IPS-15b (cell line): ENCODE measurements at regions not wholly inside any gene's neighbourhood (a gene's known extent, or its start where the extent isn't known, plus 50 kb on each side); places are given as distances from the start of the nearest gene placed in this dataset.
"Not testable (repeated sequence)": the region's sequence is repeated elsewhere in the genome, so short reads cannot be mapped to it uniquely, and the experiment has no call there.

Experiments used
- H3K27me3 ChIP-seq: one replicate; pipeline ENCODE4 v1.6.1; 2013; ENCODE audit warnings: low read length; ENCODE audit not compliant: control insufficient read depth, insufficient read depth
- H3K36me3 ChIP-seq: one replicate; pipeline ENCODE4 v1.6.1; 2013; ENCODE audit warnings: low read length; ENCODE audit not compliant: control insufficient read depth, insufficient read depth
- H3K4me1 ChIP-seq: one replicate; pipeline ENCODE4 v1.6.1; 2013; ENCODE audit warnings: mild to moderate bottlenecking, low read length; ENCODE audit not compliant: control insufficient read depth, insufficient read depth
- H3K4me3 ChIP-seq: one replicate; pipeline ENCODE4 v1.5.1; 2013; ENCODE audit warnings: low read depth, low read length
- H3K9ac ChIP-seq: one replicate; pipeline ENCODE4 v1.6.1; 2013; ENCODE audit warnings: low read depth, mild to moderate bottlenecking, low read length
- H3K9me3 ChIP-seq: one replicate; pipeline ENCODE4 v1.6.1; 2013; ENCODE audit warnings: mild to moderate bottlenecking, low read length; ENCODE audit not compliant: control insufficient read depth, insufficient read depth

DNA sequence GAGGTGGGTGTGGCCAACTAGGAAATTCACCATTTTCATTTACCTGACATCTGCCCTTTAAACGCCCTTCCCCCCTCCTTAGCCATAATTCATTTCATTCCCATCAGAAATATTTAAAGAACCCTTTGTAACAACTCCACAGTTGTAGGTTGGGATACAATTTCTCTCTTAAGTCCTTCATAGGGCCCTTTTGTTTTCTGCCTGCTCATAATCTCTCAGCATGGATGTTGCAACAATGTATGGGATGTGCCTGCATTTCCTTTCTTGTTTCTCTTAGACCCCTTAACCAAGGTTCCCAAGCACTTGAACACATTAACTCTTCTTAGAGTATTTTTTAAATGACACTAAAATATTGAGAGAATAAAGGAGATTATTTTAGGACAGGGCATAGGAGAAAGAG is 51.7 kb upstream of the MYO10 start:
- Histone ChIP-seq H3K9me3 (no peaks in the 10 kb centered on the region), H3K27me3 (no peaks in the 10 kb centered on the region), H3K4me3 (no peak overlapping the region), H3K4me1 (no peaks in the 10 kb centered on the region), H3K36me3 (no peaks in the 10 kb centered on the region), H3K9ac (no peak overlapping the region)

DNA sequence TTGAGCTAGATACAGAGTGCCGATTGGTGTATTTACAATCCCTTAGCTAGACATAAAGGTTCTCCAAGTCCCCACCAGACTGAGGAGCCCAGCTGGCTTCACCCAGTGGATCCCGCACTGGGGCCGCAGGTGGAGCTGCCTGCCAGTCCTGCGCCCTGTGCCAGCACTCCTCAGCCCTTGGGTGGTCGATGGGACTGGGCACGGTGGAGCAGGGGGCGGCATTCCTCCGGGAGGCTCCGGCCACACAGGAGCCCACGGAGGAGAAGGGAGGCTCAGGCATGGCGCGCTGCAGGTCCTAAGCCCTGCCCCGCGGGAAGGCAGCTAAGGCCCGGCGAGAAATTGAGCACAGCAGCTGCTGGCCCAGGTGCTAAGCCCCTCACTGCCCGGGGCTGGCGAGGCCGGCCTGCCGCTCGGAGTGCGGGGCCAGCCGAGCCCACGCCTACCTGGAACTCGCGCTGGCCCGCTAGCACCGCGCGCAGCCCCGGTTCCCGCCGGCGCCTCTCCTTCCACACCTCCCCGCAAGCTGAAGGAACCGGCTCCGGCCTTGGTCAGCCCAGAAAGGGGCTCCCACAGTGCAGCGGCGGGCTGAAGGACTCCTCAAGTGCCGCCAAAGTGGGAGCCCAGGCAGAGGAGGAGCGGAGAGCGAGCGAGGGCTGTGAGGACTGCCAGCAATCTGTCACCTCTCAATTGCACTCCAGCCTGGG is 54.9 kb upstream of the MYO10 start:
- H3K4me1 ChIP-seq, H3K4me3 ChIP-seq, H3K36me3 ChIP-seq, H3K9me3 ChIP-seq, H3K9ac ChIP-seq, H3K27me3 ChIP-seq: not testable (repeated sequence)

DNA sequence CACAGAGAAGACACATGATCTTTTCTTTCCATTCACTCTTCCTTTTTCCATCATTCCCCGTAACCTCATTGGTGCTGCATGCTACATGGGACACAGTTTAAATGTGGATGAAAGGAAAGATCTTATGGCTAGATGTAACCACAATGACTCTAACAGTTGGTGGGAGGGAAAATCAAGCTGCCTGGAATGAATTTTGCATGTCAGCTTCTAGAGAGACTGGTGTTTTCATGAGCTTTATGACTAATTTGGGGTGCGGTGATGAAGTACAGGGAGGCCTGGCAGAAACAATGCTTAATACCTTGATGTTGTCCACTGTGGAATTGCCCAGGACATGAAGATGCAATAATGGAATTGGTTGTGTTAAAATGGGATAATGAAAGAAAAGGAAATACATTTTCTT is 55.9 kb upstream of the MYO10 start:
- no peaks in the 10 kb centered on the region for H3K9me3 ChIP-seq
- no peaks in the 10 kb centered on the region for H3K36me3 ChIP-seq
- no peaks in the 10 kb centered on the region for H3K27me3 ChIP-seq
- H3K4me1 ChIP-seq: no peaks in the 10 kb centered on the region
- no peak overlapping the region for H3K4me3 ChIP-seq
- H3K9ac ChIP-seq: no peak overlapping the region

DNA sequence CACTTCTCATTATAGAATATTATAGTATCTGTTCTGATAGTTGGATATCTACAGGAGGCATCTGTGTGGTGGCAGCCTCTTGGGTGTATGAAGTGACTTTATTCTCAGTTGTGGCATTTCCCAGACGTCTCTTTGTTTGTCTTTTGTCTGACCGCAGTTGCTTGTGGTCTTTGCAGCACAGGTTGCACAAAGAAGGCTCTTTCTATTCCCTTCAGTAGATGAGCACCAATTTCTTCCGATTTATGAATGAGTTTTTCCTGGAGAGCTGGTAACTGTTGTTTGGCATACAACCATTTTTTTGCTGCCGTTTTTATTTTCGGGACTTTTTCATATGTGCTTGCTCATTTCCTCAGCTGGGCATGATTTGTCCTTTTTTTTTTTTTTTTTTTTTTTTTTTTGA is 56.4 kb upstream of the MYO10 start:
- no peaks in the 10 kb centered on the region for H3K4me1 ChIP-seq
- H3K27me3 ChIP-seq: no peaks in the 10 kb centered on the region
- no peaks in the 10 kb centered on the region for H3K36me3 ChIP-seq
- H3K4me3 ChIP-seq: no peak overlapping the region
- H3K9me3 ChIP-seq: no peaks in the 10 kb centered on the region
- no peak overlapping the region for H3K9ac ChIP-seq

DNA sequence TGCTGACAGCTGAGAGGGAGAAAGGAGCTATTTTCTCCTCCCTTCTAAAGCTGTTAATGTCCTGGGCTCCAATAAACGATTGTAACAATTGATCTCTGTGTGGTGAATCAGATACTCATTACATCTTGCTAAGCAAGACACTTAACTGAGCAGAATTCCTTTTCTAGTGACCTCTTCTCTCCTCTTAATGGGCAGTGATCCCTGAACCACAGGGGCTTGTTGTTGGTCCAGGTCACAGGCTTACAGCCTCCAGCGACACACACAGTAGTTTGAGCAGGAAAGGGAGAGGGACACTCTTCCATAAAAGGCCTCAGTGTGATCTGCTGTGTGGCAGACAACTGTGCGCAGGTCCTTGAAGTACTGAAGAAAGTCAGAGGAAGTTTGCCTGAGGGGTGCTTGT is 58.5 kb upstream of the MYO10 start:
- H3K9me3 ChIP-seq: no peaks in the 10 kb centered on the region
- no peaks in the 10 kb centered on the region for H3K4me1 ChIP-seq
- H3K27me3 ChIP-seq: no peaks in the 10 kb centered on the region
- H3K9ac ChIP-seq: no peak overlapping the region
- no peaks in the 10 kb centered on the region for H3K36me3 ChIP-seq
- no peak overlapping the region for H3K4me3 ChIP-seq

DNA sequence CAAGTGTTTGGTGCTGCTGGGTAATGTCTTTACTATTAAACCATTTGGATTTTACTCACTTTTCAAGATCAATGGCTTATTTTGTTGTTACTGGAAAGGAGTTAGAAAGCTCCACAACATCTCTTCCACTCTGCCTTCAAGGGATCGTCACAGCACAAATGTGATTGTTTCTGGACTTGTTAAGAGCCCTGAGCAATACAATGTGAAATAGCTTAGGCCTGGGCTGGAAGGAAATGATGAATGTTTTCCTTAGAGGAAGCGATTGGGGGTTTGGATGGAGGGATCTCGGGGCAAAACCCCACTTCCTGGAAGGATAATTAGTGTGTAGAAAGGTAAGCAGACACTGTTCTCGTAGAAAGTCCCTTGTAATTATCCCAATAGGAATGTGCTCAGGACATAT is 59.3 kb upstream of the MYO10 start:
- Histone ChIP-seq H3K27me3 (no peaks in the 10 kb centered on the region), H3K4me1 (no peaks in the 10 kb centered on the region)

DNA sequence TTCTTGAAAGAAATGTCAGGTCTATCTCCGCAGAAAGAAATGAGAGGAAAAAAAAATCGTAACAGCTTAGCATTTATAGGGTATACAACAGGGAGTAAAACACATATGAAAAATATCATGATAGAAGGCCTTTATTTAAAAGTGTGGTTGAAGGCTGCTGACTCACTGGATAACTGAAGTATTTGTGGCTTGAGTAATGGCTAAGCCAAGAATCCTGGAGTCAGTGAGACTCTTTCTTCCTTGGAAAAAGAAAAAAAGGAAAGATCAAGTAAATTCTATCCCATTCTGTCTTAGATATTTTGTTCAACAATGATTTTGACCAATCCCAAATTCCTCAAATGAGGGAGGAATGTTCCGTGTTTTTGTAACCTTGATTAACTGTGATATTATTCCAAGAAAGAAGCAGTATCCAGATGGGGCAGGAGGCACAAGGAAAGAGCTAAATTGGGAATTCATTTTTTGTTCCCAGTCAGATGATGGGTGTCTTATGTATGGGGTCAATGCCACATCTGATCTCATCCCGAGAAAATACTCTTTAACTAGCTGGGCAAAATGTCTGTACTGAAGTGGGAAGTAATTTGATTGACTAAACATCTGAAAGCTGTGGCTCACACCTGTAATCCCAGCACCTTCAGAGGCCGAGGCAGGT is 64.3 kb upstream of the MYO10 start:
- H3K9me3 ChIP-seq: no peaks in the 10 kb centered on the region
- H3K9ac ChIP-seq: no peak overlapping the region
- no peaks in the 10 kb centered on the region for H3K36me3 ChIP-seq
- no peak overlapping the region for H3K4me3 ChIP-seq
- H3K27me3 ChIP-seq: no peaks in the 10 kb centered on the region
- H3K4me1 ChIP-seq: no peaks in the 10 kb centered on the region

More for the DNA sequence above, 59.3 kb upstream of the MYO10 start:
- H3K36me3 ChIP-seq: no peaks in the 10 kb centered on the region
- no peak overlapping the region for H3K4me3 ChIP-seq
- no peak overlapping the region for H3K9ac ChIP-seq
- H3K9me3 ChIP-seq: no peaks in the 10 kb centered on the region

DNA sequence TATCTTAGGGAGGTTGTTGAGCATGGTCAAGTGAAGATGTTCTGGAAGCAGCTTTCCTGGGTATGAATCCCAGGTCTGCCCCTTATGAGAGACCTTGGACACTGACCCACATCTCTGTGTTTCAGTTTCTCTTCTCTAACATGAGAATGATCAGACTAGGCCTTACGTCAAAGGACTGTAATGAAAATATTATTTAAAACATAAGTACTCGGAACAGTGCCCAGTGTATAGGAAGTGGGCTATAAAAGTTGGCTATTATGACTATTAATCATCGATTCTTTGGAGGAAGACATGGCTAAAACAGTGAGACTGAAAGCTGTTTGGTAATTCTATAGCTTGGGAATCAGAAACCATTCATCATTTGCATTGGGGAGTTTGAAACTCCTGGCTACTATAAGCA is 65.3 kb upstream of the MYO10 start:
- H3K9ac ChIP-seq: no peak overlapping the region
- no peaks in the 10 kb centered on the region for H3K36me3 ChIP-seq
- H3K27me3 ChIP-seq: no peaks in the 10 kb centered on the region
- H3K4me1 ChIP-seq: no peaks in the 10 kb centered on the region
- no peak overlapping the region for H3K4me3 ChIP-seq
- H3K9me3 ChIP-seq: no peaks in the 10 kb centered on the region

DNA sequence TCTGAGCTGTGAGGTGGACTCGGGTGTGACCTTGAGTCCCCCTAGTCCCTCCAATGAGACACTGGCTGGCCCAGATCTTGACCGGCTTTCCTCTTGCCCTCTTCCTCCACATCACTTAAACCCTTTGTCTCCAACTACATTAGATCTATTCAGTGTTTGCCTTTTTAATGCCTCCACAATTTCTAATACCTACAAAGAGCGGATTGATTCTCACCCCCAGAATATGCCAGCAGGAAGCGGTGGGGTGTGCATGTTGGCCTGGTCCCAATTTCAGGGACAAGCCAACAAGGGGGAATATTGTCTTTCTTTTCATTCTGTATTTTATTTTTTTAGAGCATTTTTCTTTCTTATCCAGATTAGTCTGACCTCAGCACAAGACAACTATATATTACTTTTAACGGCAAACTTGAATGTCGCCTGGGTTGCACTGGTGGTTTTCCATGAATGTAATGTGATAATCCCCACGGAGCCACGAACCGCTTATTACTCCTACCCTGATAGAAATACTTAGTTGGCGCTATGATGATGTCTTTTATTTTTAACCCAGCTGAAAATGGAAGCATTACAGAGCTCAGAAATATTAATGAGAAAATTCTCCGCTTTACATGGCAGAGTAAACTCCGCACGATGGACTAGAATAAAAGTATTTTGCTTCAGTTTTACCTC is 68.5 kb upstream of the MYO10 start:
- Histone ChIP-seq H3K27me3 (no peaks in the 10 kb centered on the region), H3K9ac (no peak overlapping the region), H3K9me3 (no peaks in the 10 kb centered on the region), H3K36me3 (no peaks in the 10 kb centered on the region), H3K4me1 (no peaks in the 10 kb centered on the region), H3K4me3 (no peak overlapping the region)

DNA sequence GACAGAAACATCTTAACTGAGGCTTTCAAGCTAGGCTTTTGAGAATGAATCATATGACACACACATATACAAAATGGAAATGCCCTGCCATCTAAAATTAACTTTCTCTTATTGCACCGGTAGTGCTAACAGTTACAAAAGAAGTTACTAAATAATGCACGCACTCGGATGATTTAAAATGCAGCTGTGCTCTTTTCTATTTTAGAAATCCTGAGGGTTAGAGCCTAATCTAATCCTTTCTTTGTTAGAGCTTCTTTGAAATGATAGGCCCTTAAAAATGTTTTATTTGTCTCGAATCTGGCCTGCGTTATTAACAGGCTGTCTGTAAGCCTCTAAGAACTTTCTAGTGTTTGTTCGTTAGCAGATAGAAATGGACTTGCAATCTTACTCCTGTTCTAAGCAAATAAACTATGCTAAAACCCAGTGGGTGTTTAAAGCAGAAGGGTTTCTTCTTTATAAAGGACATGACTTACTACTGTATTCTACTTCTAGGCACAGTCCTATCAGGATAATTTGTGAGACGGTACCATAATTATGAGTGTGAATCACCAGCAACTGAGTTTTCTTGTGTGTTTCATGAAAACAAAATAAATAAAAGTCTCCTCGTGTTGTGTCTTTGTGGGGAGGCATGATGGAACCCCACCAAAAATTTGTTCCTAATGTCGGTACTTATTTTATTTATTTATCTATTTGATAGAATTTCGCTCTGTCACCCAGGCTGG is 69.2 kb upstream of the MYO10 start:
- no peaks in the 10 kb centered on the region for H3K4me1 ChIP-seq
- H3K27me3 ChIP-seq: no peaks in the 10 kb centered on the region
- no peak overlapping the region for H3K9ac ChIP-seq
- no peaks in the 10 kb centered on the region for H3K36me3 ChIP-seq
- H3K9me3 ChIP-seq: no peaks in the 10 kb centered on the region
- H3K4me3 ChIP-seq: no peak overlapping the region

DNA sequence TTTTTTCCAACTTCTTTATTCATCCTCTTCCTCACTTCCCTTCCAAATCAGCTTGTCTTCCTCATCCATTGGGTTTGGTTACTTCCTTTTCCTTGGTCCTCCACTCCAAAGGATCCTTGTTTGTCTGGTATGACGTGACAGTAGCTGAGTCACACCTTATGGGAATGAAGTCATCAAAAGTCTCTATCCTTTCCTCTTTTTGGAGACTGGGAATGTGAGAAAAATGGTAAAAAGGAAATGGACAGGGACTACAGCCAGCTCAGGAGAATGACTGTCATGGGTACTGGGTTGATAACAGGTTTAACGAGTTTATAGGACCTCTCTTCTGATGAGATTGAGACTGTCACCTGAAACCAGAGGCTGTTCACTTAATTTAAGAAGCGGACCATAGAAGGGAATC is 76.2 kb upstream of the MYO10 start:
- Histone ChIP-seq H3K9me3 (no peaks in the 10 kb centered on the region), H3K36me3 (no peaks in the 10 kb centered on the region), H3K4me1 (no peaks in the 10 kb centered on the region), H3K27me3 (no peaks in the 10 kb centered on the region), H3K4me3 (no peak overlapping the region), H3K9ac (no peak overlapping the region)
